ENCODE measurements at regions not wholly inside any gene's neighbourhood (a gene's known extent, or its start where the extent isn't known, plus 50 kb on each side); places are given as distances from the start of the nearest gene placed in this dataset.

DNA sequence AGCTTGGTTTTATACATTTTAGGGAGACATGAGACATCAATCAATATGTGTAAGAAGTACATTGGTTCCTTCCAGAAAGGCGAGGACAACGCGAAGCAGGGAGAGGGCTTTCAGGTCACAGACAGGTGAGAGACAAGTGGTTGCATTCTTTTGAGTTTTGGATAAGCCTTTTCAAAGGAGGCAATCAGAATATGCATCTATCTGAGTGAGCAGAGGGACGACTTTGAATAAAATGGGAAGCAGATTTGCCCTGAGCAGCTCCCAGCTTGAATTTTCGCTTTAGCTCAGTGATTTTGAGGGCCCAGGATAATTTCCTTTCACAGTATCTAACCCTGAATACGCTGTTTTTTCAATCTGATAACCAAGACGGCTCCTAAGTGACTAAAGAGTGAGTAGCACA is 82.5 kb upstream of the MYO3A start:
- TF ChIP-seq, protein P1, sequence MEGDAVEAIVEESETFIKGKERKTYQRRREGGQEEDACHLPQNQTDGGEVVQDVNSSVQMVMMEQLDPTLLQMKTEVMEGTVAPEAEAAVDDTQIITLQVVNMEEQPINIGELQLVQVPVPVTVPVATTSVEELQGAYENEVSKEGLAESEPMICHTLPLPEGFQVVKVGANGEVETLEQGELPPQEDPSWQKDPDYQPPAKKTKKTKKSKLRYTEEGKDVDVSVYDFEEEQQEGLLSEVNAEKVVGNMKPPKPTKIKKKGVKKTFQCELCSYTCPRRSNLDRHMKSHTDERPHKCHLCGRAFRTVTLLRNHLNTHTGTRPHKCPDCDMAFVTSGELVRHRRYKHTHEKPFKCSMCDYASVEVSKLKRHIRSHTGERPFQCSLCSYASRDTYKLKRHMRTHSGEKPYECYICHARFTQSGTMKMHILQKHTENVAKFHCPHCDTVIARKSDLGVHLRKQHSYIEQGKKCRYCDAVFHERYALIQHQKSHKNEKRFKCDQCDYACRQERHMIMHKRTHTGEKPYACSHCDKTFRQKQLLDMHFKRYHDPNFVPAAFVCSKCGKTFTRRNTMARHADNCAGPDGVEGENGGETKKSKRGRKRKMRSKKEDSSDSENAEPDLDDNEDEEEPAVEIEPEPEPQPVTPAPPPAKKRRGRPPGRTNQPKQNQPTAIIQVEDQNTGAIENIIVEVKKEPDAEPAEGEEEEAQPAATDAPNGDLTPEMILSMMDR (IDR thresholded peaks at IDR 0.05; ENCODE audit: low read depth, low read length), result no peak
- no peak for TF ChIP-seq EZH2phosphoT487 (IDR thresholded peaks at IDR 0.05; ENCODE audit: low read depth)
